HUES6 (cell line): ENCODE measurements at regions not wholly inside any gene's neighbourhood (a gene's known extent, or its start where the extent isn't known, plus 50 kb on each side); places are given as distances from the start of the nearest gene placed in this dataset.

Experiments
- H3K27ac ChIP-seq: 2 replicates; pipeline ENCODE4 v1.7.0; 2013; ENCODE audit warnings: low read depth, mild to moderate bottlenecking, low read length, inconsistent platforms
- H3K27me3 ChIP-seq: 2 replicates; pipeline ENCODE4 v1.6.1; 2013; ENCODE audit warnings: low read length; ENCODE audit not compliant: control insufficient read depth, insufficient read depth
- H3K36me3 ChIP-seq: 2 replicates; pipeline ENCODE4 v1.6.1; 2013; ENCODE audit warnings: low read length; ENCODE audit not compliant: control insufficient read depth, insufficient read depth
- H3K4me1 ChIP-seq: 2 replicates; pipeline ENCODE4 v1.6.1; 2013; ENCODE audit warnings: low read length; ENCODE audit not compliant: control insufficient read depth, insufficient read depth
- H3K4me3 ChIP-seq: 2 replicates; pipeline ENCODE4 v1.5.1; 2013; ENCODE audit warnings: low read depth, low read length
- H3K9ac ChIP-seq: one replicate; pipeline ENCODE4 v1.6.1; 2013; ENCODE audit warnings: mild to moderate bottlenecking, low read length
- H3K9me3 ChIP-seq: 2 replicates; pipeline ENCODE4 v1.6.1; 2013; ENCODE audit warnings: low read depth, low read length; ENCODE audit not compliant: control insufficient read depth, insufficient read depth

DNA sequence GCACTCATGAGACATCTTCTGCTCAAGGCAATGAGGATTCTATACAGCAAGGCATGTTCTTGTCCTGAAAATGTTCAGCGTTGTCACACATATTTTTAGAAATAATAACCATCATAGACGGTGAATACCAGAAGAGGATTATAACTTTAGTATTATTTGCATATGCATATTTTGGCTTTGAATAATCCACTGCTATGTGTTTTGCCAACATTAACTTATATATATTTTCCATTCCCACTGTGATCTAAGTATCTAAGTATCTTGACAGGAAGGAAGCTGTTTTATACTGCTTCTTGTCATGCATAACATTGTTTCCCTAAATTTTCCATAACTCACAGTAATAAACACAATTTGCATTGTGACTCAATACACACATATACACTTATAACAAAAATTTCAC lies 509.5 kb downstream of the TBL1XR1 start:
- Histone ChIP-seq H3K36me3 (no peaks in the 10 kb centered on the region), H3K9me3 (no peaks in the 10 kb centered on the region), H3K9ac (no peak overlapping the region), H3K4me1 (no peaks in the 10 kb centered on the region), H3K27me3 (no peaks in the 10 kb centered on the region), H3K4me3 (no peak overlapping the region), H3K27ac (no peak overlapping the region)

DNA sequence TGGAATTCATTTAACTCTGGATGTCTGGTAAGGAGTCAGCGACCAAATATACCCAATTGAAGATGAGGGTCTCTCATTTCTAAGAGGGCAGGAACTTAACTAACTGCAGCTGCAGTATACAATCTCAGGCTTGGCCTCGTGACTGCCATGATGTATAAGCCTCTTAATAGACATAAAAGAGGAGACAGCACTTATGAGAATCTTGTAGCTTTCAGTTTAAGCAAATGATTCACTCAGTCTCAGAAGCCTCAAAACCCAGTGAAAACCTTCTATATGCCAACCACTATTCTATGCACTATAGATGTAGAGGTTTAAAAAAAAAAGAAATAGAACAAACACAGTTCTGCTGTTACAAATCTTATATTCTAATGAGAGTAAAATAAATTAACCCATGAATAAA lies 513.9 kb downstream of the TBL1XR1 start:
- H3K27me3 ChIP-seq = no peaks in the 10 kb centered on the region
- H3K9ac ChIP-seq = no peak overlapping the region
- H3K9me3 ChIP-seq = no peaks in the 10 kb centered on the region
- no peaks in the 10 kb centered on the region for H3K4me1 ChIP-seq
- H3K27ac ChIP-seq = no peak overlapping the region
- H3K36me3 ChIP-seq = no peaks in the 10 kb centered on the region
- H3K4me3 ChIP-seq = no peak overlapping the region

GRCh38 chr3:176663837-176664831 lies 533.1 kb downstream of the TBL1XR1 start:
- Histone ChIP-seq H3K27me3 (no peaks in the 10 kb centered on the region), H3K9ac (no peak overlapping the region), H3K9me3 (no peaks in the 10 kb centered on the region), H3K27ac (peak overlapping the region; percentile 67), H3K36me3 (no peaks in the 10 kb centered on the region), H3K4me3 (no peak overlapping the region), H3K4me1 (peaks cover 15% of the 10 kb centered on the region)

DNA sequence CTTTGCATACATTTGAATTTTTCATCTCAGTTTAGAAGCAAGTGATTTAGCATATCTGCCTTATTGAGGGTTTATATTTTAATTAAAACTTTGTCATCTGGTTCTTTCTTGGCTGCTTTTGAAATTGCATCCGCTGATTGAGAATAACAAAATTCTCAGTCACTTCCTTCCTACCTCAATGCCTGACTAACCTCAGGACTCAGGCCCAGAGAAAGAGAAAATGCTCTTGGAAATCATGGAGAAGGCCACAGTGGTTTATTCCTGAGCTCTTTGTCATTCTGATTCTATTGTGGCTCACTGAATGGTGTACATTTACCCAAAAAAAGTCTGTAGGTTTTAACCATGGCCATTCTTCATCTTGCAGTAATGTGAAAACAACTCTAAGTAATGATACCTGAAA lies 533.9 kb downstream of the TBL1XR1 start:
- no peak overlapping the region for H3K4me3 ChIP-seq
- no peaks in the 10 kb centered on the region for H3K27me3 ChIP-seq
- no peaks in the 10 kb centered on the region for H3K36me3 ChIP-seq
- no peaks in the 10 kb centered on the region for H3K9me3 ChIP-seq
- peaks cover 15% of the 10 kb centered on the region for H3K4me1 ChIP-seq
- no peak overlapping the region for H3K9ac ChIP-seq
- peak overlapping the region; percentile 67 for H3K27ac ChIP-seq

- H3K4me3 ChIP-seq = no peak overlapping the region
- no peak overlapping the region for H3K27ac ChIP-seq
- no peaks in the 10 kb centered on the region for H3K36me3 ChIP-seq
- H3K9me3 ChIP-seq = no peaks in the 10 kb centered on the region
- H3K9ac ChIP-seq = no peak overlapping the region
- no peaks in the 10 kb centered on the region for H3K27me3 ChIP-seq
- peaks cover 15% of the 10 kb centered on the region for H3K4me1 ChIP-seq
Observed at GRCh38 chr3:176661432-176661964, 535.8 kb downstream of the TBL1XR1 start.

DNA sequence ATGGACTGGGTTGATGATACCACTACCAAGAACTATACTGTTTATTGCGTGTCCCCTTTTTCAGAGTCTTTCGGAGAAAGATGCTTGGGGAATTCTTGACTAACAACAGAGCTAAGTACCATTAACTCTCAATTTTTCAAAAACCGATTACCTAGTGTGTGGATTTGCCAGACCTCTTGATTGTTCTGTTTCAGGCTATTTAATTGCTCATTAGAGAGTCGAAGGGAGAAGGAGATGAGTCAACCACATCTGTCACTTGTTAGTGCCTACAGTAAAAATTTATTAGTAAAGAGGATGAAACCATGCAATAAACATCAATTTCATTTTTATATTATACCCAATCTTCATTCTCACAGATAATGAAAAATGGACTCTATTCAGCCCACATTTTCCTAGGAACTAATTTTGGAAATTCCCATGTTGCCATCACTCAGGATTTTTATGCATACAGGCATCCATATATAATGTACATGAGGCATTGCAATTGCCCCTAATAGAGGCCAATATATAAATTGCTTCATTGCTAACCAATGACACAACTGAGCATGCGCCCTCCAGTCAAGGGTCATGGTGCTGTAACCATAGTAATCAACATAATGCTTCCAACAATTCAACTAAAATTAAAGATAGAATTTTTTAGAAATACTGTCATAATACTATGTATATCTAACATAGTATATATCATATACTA lies 541.7 kb downstream of the TBL1XR1 start:
- Histone ChIP-seq H3K4me1 (no peaks in the 10 kb centered on the region), H3K27me3 (no peaks in the 10 kb centered on the region), H3K4me3 (no peak overlapping the region), H3K27ac (no peak overlapping the region), H3K9me3 (no peaks in the 10 kb centered on the region), H3K9ac (no peak overlapping the region), H3K36me3 (no peaks in the 10 kb centered on the region)

GRCh38 chr3:176651622-176652021 lies 545.7 kb downstream of the TBL1XR1 start:
- H3K9ac ChIP-seq = no peak overlapping the region
- no peak overlapping the region for H3K4me3 ChIP-seq
- H3K9me3 ChIP-seq = no peaks in the 10 kb centered on the region
- H3K27ac ChIP-seq = no peak overlapping the region
- H3K36me3 ChIP-seq = no peaks in the 10 kb centered on the region
- no peaks in the 10 kb centered on the region for H3K4me1 ChIP-seq
- H3K27me3 ChIP-seq = no peaks in the 10 kb centered on the region

- Histone ChIP-seq H3K4me1 (no peaks in the 10 kb centered on the region), H3K4me3 (no peak overlapping the region), H3K27me3 (no peaks in the 10 kb centered on the region), H3K36me3 (no peaks in the 10 kb centered on the region), H3K9ac (no peak overlapping the region), H3K27ac (no peak overlapping the region), H3K9me3 (no peaks in the 10 kb centered on the region)
Observed at GRCh38 chr3:176650478-176650877, 546.8 kb downstream of the TBL1XR1 start.

GRCh38 chr3:176647987-176648386 lies 549.3 kb downstream of the TBL1XR1 start:
- Histone ChIP-seq H3K36me3 (no peaks in the 10 kb centered on the region), H3K4me1 (no peaks in the 10 kb centered on the region), H3K9me3 (no peaks in the 10 kb centered on the region), H3K4me3 (no peak overlapping the region), H3K27ac (no peak overlapping the region), H3K9ac (no peak overlapping the region), H3K27me3 (no peaks in the 10 kb centered on the region)

GRCh38 chr3:176633511-176633910 lies 563.8 kb downstream of the TBL1XR1 start:
- Histone ChIP-seq H3K27ac (no peak overlapping the region), H3K36me3 (no peaks in the 10 kb centered on the region), H3K9me3 (no peaks in the 10 kb centered on the region), H3K27me3 (no peaks in the 10 kb centered on the region), H3K4me3 (no peak overlapping the region), H3K9ac (no peak overlapping the region), H3K4me1 (0 out of 2 replicates have a peak, but pooled peaks cover 6% of the 10 kb centered on the region)

- H3K9ac ChIP-seq = no peak overlapping the region
- no peak overlapping the region for H3K4me3 ChIP-seq
- H3K27me3 ChIP-seq = no peaks in the 10 kb centered on the region
- H3K4me1 ChIP-seq = 0 out of 2 replicates have a peak, but pooled peaks cover 6% of the 10 kb centered on the region
- no peaks in the 10 kb centered on the region for H3K9me3 ChIP-seq
- H3K36me3 ChIP-seq = no peaks in the 10 kb centered on the region
- H3K27ac ChIP-seq = no peak overlapping the region
Observed at GRCh38 chr3:176632925-176633324, 564.4 kb downstream of the TBL1XR1 start.
